Right lobe of liver (tissue), 6 donors: ENCODE measurements at regions not wholly inside any gene's neighbourhood (a gene's known extent, or its start where the extent isn't known, plus 50 kb on each side); places are given as distances from the start of the nearest gene placed in this dataset.

Source experiments
- ATAC-seq, 4 donors: fragments of 200-7000 bp; cut with Tn5 transposase; one replicate each; pipeline ENCODE4 v1.9.1; 2020; ENCODE audit warnings: mild to moderate bottlenecking in 4 of 4, moderate library complexity in 4 of 4
- DNase-seq, 3 donors: peaks; one replicate each; pipeline ENCODE4 v3.0.0-alpha.2; 2020
- H3K27ac ChIP-seq, 3 donors: fragments of 200-600 bp; one replicate each; pipeline ENCODE4 v1.8.0; 2022
- H3K27me3 ChIP-seq, 2 donors: fragments of 200-600 bp; one replicate each; pipeline ENCODE4 v1.8.0; 2022
- H3K36me3 ChIP-seq, 4 donors: fragments of 200-600 bp; sonication (generic) in 1 of 4; one replicate each; pipeline versions ENCODE4 v1.5.1 to v1.8.0; 2017 to 2022; ENCODE audit warnings: control low read depth in 1 of 4
- H3K4me1 ChIP-seq, 4 donors: fragments of 200-600 bp; sonication (generic) in 1 of 4; one replicate each; pipeline versions ENCODE4 v1.5.1 to v1.8.0; 2017 to 2022; ENCODE audit warnings: control low read depth in 1 of 4
- H3K4me3 ChIP-seq, 3 donors: fragments of 200-600 bp; one replicate each; pipeline ENCODE4 v1.8.0; 2022
- H3K9me3 ChIP-seq, 4 donors: fragments of 200-600 bp; sonication (generic) in 1 of 4; one replicate each; pipeline versions ENCODE4 v1.5.1 to v1.8.0; 2017 to 2022; ENCODE audit warnings: control low read depth in 1 of 4
- CTCF ChIP-seq, 4 donors: fragments of 200-600 bp in 3 of 4; fragments of 450-650 bp in 1 of 4; IDR thresholded peaks; one replicate each; pipeline versions ENCODE4 v1.5.1 to v1.8.0; 2016 to 2022; ENCODE audit warnings: antibody characterized with exemption in 4 of 4, mild to moderate bottlenecking in 2 of 4
- POLR2A ChIP-seq: fragments of 450-650 bp; IDR thresholded peaks from one replicate; pipeline ENCODE4 v1.6.1; 2017; ENCODE audit warnings: antibody characterized with exemption, mild to moderate bottlenecking
- WGBS: methylation state at CpG from one replicate; pipeline ENCODE4 v1.1.6; 2018; ENCODE audit warnings: low coverage, low lambda C conversion rate; ENCODE audit not compliant: insufficient coverage; ENCODE audit errors: missing lambda C conversion rate; 5-methylcytosine and 5-hydroxymethylcytosine counted together
- intact Hi-C, 2 donors: fragments of 100-400 bp; cut with DNase I; formaldehyde crosslinking; loops; one replicate each; pipeline versions ENCODE4 v1.11.2 to v1.14.1; 2022
- donor health status: DM: no; HTN: yes; CAD: no.
- donor health status: DM: no; HTN: no; CAD: no.
- donor health status: DM: no; HTN: no; CAD: no.
- donor health status: DM: no; HTN: yes; CAD: no.
- donor health status: DM: no; HTN: yes; CAD: no.

DNA sequence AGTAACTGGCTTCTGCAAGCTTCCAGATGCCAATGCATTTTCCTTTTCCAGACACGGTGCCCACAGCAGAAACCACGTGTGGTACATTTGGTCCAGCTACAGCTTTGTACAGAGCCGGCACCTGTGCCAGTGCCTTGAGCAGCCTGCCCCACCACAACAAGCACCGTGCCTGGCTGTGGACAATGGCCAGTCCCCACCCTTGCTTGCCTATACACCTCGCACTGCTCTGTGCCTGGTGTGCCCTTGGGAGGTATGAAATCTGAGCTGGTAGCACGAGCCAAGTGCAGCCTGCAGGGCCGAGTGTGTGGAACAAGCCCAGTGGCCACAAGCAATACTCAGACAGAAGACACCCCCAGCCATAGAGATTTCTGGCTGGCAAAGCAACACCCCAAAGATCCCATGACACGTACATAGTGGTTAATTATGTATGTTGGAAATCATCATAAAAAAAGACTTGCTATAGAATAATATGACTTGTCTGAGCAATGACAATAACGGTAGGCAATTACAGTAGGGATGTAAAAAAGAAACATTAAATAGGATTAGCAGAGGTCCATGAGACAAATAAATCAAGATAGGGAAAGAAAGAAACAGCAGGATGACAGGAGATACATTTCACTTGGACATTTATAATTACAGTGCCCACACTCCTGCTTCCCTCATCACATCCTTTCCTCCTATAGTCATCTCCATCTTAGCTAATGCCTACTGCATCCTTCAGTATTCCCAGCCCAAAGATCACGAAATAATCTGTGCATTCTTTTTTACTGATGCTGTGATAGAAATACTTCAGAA, 1399.5 kb downstream of the PCDH9 start:
- DNase-seq, result no peak
- no peak for ATAC-seq
- WGBS, result 61% methylated on average over 4 of the region's 10 CpGs

DNA sequence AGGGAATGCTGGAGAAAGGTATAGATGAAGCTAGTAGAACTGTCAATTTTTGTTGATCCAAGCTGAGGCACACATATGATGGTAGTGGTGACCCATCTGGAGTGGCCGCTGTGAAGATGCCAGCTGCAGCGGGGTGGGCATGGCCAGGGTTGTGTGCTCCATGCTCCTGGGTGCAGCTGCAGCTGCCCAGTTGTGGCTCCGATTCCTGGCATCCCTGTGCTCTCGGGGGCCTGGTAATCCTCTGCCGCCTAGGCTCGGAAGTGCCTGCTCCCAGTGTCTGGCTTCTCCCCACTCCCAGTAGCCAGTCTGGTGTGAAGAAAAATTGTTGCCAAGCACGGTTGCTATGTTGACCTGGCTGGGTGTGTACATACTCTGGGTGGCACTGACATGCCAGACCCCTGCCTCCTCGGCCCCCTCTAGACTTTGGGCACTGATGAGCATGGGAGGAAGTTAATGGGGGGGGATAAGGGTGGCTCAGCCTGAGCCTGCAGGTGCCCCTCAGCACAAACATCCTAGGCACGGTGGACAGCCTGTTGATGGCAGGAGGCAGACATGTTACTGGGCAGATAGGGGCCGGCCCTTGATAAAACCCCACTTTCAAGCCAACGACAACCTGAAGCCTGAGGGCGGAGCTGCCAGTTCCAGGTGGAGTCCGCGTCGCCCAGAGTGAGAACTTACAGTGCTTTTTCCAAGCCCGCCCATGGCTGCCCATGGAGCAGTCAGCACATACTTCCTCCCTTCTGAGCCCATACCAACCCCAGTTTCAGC, 1400.7 kb downstream of the PCDH9 start:
- WGBS, result 80% methylated on average over 1 of the region's 16 CpGs
- TF ChIP-seq POLR2A (no peak), CTCF (IDR thresholded peaks at IDR 0.05) (no peak)
- Histone ChIP-seq H3K4me3 (no peak overlapping the region), H3K27me3 (no peaks in the 10 kb centered on the region), H3K36me3 (no peaks in the 10 kb centered on the region), H3K27ac (no peak overlapping the region), H3K9me3 (no peaks in the 10 kb centered on the region), H3K4me1 (no peaks in the 10 kb centered on the region)
- intact Hi-C loops, result no loop called here
- ATAC-seq (no peak), DNase-seq (no peak)

More for the DNA sequence above, 1399.5 kb downstream of the PCDH9 start:
- Histone ChIP-seq H3K36me3 (no peaks in the 10 kb centered on the region), H3K27ac (no peak overlapping the region), H3K27me3 (no peaks in the 10 kb centered on the region), H3K9me3 (no peaks in the 10 kb centered on the region), H3K4me3 (no peak overlapping the region), H3K4me1 (no peaks in the 10 kb centered on the region)
- TF ChIP-seq POLR2A (no peak), CTCF (IDR thresholded peaks at IDR 0.05) (no peak)
- intact Hi-C loops, result no loop called here

DNA sequence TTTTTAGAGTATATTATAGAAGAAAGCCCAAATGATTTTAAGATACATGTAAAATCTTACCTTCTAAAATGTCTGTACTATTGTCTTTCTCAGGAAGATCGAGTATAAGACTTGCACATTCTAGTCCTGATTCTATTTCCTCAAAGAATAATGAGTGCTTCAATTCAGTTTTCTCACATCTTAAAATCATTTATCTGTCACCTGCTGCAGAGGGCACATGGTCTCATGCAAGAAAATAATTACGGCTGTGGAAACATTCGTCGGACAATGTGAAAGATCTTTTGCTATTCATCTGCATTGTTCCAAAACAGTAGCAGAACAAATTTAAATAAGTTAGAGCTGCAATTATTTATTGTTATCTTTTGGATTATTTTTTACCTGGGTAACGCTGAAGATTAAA, 1403.5 kb downstream of the PCDH9 start:
- Histone ChIP-seq H3K27ac (no peak overlapping the region), H3K4me3 (no peak overlapping the region), H3K4me1 (no peaks in the 10 kb centered on the region), H3K36me3 (no peaks in the 10 kb centered on the region), H3K9me3 (no peaks in the 10 kb centered on the region), H3K27me3 (no peaks in the 10 kb centered on the region)
- no peak for ATAC-seq
- 57% methylated on average over 5 of the region's 5 CpGs for WGBS
- no peak for DNase-seq
- intact Hi-C loops, result no loop called here
- TF ChIP-seq POLR2A, result no peak
- TF ChIP-seq CTCF (IDR thresholded peaks at IDR 0.05), result no peak

DNA sequence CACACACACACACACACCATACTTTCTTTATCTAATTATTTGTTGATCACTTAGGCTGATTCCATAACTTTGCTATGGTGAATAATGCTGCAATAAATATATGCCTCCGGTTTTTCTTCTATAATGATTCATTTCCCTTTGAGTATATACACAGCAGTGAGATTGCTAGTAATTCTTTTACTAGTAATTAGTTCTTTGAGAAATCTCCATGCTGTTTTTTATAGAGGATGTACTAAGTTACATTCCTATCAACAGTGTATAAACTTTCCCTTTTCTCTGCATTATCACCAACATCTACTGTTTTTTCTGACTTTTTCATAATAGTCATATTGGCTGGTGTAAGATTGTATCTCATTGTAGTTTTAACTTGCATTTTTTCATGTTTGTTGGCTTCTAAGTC, 1405.1 kb downstream of the PCDH9 start:
- no peaks in the 10 kb centered on the region for H3K36me3 ChIP-seq
- no peaks in the 10 kb centered on the region for H3K4me1 ChIP-seq
- WGBS, result 78% methylated on average over 1 of the region's 1 CpG
- ATAC-seq (no peak), DNase-seq (no peak)
- intact Hi-C loops, result no loop called here
- no peak overlapping the region for H3K4me3 ChIP-seq
- no peaks in the 10 kb centered on the region for H3K27me3 ChIP-seq
- H3K9me3 ChIP-seq, result no peaks in the 10 kb centered on the region
- H3K27ac ChIP-seq, result no peak overlapping the region
- TF ChIP-seq CTCF (IDR thresholded peaks at IDR 0.05) (no peak), POLR2A (no peak)
